ENCODE measurements at regions not wholly inside any gene's neighbourhood (a gene's known extent, or its start where the extent isn't known, plus 50 kb on each side); places are given as distances from the start of the nearest gene placed in this dataset.

DNA sequence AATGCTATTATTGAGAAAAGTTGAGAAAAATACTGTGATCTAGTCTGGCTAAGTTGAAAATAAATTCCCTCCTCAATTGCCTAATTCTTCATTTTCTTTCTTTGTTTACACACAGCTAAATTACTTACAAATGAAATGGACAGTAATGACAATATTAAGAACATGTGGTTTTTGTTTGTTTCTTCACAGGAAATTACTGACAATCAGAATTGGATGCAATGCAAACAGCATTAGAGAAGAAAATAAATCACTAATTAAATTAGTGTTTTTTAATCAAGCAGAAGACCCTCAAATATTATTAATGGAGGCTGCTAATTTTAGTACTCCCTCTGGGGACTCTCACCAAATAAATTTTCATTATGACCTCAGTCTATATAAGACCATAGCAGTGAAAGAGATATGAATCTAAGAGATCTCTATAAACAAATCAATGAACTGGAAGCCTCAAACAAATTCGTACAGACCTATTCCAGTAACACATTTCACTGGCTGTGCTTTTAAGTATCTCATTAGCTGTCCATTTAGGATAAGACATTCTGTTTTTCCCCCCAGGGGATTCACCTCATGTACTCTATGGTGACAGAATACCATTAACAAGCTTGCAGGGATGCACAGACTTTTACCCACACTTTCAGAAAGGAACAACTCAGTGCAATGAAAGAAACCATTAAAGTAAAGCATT lies 202.0 kb upstream of the DGKB start:
- TF ChIP-seq CTCF (conservative IDR thresholded peaks at IDR 0.05; ENCODE audit: low read depth, low read length) (no peak), EZH2 (IDR thresholded peaks at IDR 0.05; ENCODE audit: low read length, unreplicated experiment) (no peak)
